ENCODE measurements at regions not wholly inside any gene's neighbourhood (a gene's known extent, or its start where the extent isn't known, plus 50 kb on each side); places are given as distances from the start of the nearest gene placed in this dataset.

DNA sequence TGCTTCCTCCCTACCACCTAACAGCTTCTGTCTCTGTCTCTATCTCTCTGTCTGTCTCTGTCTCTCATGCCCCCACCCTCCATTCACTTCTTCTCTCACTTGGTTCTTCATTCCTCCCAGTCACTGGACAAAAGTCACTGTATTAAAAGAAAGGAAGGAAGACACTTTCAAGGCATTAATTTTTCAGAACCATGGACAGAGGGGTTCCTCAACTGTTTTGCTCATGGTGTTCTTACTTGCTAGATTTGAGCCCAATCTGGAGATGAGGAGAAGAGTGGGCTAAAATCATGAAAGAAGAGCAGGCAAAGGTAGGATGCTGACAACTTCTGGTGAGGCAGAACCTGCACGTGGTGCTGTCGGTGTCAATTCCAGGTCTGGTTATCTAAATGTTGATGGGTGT is 116.7 kb upstream of the LARGE1 start:
- ChIA-PET CTCF (no interaction called here), POLR2A (ENCODE audit: low non-redundant PET) (no interaction called here)
- DNase-seq (ENCODE audit: low spot score): no peak
- H3K27ac ChIP-seq: no peak overlapping the region
- TF ChIP-seq, protein P1, sequence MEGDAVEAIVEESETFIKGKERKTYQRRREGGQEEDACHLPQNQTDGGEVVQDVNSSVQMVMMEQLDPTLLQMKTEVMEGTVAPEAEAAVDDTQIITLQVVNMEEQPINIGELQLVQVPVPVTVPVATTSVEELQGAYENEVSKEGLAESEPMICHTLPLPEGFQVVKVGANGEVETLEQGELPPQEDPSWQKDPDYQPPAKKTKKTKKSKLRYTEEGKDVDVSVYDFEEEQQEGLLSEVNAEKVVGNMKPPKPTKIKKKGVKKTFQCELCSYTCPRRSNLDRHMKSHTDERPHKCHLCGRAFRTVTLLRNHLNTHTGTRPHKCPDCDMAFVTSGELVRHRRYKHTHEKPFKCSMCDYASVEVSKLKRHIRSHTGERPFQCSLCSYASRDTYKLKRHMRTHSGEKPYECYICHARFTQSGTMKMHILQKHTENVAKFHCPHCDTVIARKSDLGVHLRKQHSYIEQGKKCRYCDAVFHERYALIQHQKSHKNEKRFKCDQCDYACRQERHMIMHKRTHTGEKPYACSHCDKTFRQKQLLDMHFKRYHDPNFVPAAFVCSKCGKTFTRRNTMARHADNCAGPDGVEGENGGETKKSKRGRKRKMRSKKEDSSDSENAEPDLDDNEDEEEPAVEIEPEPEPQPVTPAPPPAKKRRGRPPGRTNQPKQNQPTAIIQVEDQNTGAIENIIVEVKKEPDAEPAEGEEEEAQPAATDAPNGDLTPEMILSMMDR (conservative IDR thresholded peaks at IDR 0.05; ENCODE audit: low read depth): no peak

DNA sequence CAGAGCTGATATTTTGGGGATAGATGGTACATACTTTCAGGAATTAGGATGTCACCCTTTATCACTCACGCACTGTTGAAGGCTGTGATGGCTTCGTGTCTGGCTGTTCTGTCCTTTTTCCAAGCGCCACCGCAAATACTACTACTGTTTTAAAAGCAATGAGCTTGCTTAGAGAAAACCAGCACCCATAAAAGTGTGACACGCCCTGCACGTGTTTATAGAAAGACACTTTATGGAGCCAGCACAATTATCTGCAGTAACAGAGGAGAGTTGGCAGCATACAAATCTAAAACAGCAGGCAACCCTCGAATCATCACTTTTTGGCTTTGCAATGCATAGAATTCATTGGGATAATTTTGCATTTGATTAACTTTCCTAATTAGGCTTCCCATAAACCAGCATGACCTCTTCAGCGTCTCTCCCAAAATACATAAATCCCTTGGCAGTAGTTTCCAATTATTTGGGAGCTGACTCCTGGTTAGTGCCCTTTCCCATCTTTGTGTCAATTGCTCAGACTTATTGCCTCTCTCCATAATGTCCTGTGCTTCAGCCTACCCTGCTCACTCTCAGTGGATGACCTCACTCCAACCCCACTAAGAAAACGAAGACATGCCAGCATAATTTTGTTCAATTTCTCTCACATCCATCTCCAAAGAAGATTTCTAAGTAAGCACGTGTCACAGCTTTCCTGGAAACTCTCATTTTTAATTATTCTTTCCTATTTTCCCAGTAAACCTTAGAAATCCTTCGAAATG is 118.7 kb upstream of the LARGE1 start:
- TF ChIP-seq, protein P1 (conservative IDR thresholded peaks at IDR 0.05; ENCODE audit: low read depth): no peak
- DNase-seq (ENCODE audit: low spot score): no peak
- CTCF ChIA-PET: no interaction called here
- POLR2A ChIA-PET (ENCODE audit: low non-redundant PET): no interaction called here
- H3K27ac ChIP-seq: no peak overlapping the region

DNA sequence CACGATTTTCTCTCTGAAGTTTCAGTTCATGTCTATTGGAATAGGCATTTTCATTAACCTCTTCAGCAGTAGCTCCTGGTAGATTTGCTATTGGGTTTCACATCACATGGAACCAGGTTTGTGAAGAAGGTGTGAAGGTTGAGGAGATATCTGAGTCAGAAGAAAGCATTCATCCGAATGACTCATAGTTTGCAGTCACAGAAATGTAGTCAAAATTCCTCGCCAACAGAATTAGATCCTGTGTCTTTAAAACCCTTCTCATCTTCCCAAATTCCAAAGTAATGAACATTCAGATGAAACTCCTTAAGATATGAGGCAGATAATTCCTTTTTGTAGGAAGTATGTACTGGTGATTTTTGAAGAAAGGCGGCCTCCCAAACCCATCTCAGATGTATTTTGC is 125.0 kb upstream of the LARGE1 start:
- TF ChIP-seq, protein P1 (conservative IDR thresholded peaks at IDR 0.05; ENCODE audit: low read depth): no peak
- ChIA-PET POLR2A (ENCODE audit: low non-redundant PET) (no interaction called here), CTCF (no interaction called here)
- H3K27ac ChIP-seq: no peak overlapping the region
- DNase-seq (ENCODE audit: low spot score): no peak

DNA sequence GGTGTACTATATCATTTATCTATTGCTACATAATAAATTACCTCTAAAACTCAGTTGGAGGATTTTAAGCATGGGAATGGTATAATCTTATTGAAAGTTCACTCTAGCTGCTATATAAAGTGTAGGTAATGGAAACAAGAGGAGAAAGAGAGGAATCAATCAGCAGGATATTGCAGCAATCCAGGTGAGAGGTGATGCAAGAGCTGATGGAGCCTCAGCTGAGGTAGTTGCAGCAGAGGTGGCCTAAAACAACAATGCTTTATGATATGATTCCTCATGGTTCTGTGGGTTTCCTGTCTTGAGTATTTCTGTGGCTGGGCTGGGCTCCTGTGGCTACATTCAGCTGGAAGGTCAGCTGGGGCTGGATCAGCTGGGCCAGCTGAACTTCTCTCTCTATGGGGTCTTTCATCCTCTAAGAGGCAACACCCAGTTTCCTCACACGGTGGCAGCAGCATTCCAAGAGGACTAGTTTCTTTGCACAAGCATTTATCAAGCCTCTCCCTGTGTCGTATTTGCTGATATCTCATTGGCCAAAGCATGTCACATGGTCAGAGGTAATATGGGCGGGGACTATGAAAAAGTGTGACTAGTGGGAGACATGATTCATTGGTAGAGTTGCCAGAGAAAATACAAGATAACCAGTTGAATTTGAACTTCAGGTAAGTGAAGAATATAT is 135.4 kb upstream of the LARGE1 start:
- TF ChIP-seq, protein P1 (conservative IDR thresholded peaks at IDR 0.05; ENCODE audit: low read depth): no peak
- POLR2A ChIA-PET (ENCODE audit: low non-redundant PET): no interaction called here
- H3K27ac ChIP-seq: no peak overlapping the region
- CTCF ChIA-PET: no interaction called here
- no peak for DNase-seq (ENCODE audit: low spot score)

DNA sequence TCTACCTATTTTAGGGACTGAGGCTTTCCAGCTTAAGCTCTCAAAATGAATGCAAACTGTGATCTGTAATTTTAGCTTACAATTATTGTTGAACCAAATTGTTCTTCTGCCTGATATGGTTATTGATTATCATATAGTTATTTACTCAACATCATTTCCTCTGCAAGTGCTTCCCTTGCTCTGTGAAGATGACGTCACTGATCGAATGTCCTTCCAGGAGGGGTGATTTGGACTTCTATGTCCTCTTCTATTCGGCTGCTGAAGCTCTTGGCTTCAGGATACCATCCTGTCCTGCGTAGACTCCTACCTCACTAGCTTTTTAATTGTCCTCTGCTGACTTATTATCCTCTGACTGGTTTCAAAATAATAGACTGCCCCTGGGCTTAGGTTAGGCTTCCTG is 137.4 kb upstream of the LARGE1 start:
- TF ChIP-seq, protein P1 (conservative IDR thresholded peaks at IDR 0.05; ENCODE audit: low read depth): no peak
- CTCF ChIA-PET: no interaction called here

DNA sequence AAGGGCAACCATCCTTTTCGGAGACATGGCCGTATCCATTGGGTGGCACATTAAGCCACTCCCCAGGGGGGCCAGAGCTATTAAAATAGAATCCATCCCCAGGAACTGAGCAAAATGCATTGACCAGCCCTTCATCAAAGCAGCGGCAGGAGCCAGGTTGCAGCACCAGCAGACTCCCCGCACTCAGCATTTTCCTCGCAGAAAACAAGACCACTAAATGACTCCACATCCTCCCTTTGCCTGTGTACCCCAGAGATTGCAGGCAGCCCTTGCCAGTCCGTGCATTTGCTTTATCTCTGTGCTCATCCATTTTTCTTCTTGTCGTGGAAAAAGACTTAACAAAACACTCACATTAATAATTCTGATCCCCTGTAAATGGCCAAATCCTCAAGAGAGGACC is 144.4 kb upstream of the LARGE1 start:
- DNase-seq (ENCODE audit: low spot score): no peak

More for the DNA sequence above, 137.4 kb upstream of the LARGE1 start:
- POLR2A ChIA-PET (ENCODE audit: low non-redundant PET): no interaction called here
- H3K27ac ChIP-seq: no peak overlapping the region
- DNase-seq (ENCODE audit: low spot score): no peak

More for the DNA sequence above, 144.4 kb upstream of the LARGE1 start:
- CTCF ChIA-PET: no interaction called here
- TF ChIP-seq, protein P1 (conservative IDR thresholded peaks at IDR 0.05; ENCODE audit: low read depth): no peak
- POLR2A ChIA-PET (ENCODE audit: low non-redundant PET): no interaction called here
- no peak overlapping the region for H3K27ac ChIP-seq
